IPS-18a (cell line): ENCODE measurements at regions not wholly inside any gene's neighbourhood (a gene's known extent, or its start where the extent isn't known, plus 50 kb on each side); places are given as distances from the start of the nearest gene placed in this dataset.

ENCODE experiments used
- H3K27ac ChIP-seq: one replicate; pipeline ENCODE4 v1.5.1; 2013; ENCODE audit warnings: low read length
- H3K27me3 ChIP-seq: one replicate; pipeline ENCODE4 v1.6.1; 2013; ENCODE audit warnings: mild to moderate bottlenecking, low read length; ENCODE audit not compliant: control insufficient read depth, insufficient read depth
- H3K36me3 ChIP-seq: one replicate; pipeline ENCODE4 v1.6.1; 2013; ENCODE audit warnings: low read depth, low read length; ENCODE audit not compliant: control insufficient read depth
- H3K4me1 ChIP-seq: one replicate; pipeline ENCODE4 v1.6.1; 2013; ENCODE audit warnings: low read depth, low read length; ENCODE audit not compliant: control insufficient read depth
- H3K4me3 ChIP-seq: one replicate; pipeline ENCODE4 v1.5.1; 2013; ENCODE audit warnings: low read length
- H3K9ac ChIP-seq: one replicate; pipeline ENCODE4 v1.6.1; 2013; ENCODE audit warnings: mild to moderate bottlenecking, low read length, moderate library complexity
- H3K9me3 ChIP-seq: one replicate; pipeline ENCODE4 v1.6.1; 2013; ENCODE audit warnings: low read depth, low read length; ENCODE audit not compliant: control insufficient read depth

DNA sequence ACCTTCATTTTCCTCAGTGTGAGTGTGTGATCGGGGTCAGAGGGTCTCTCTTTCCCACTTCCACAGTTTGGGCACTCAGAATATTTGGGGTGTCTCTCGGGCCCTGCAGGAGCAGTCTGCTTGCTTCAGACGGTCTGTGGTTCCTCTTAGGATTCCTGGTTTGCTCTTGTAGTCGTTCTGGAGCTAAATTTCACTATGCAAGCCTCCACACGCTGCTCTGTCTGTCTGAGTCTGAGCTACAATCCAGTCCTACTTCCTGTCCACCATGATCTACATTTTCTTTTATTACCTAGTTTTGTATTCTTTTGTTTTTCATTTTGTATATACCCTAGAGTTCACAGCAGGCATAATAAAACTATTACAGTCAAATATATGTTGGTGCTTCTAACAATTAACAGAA is 1967.3 kb upstream of the NUDT12 start:
- Histone ChIP-seq H3K4me1 (no peaks in the 10 kb centered on the region), H3K9ac (no peak overlapping the region), H3K36me3 (no peaks in the 10 kb centered on the region), H3K4me3 (no peak overlapping the region), H3K9me3 (peaks cover 10% of the 10 kb centered on the region), H3K27ac (no peak overlapping the region), H3K27me3 (no peaks in the 10 kb centered on the region)

DNA sequence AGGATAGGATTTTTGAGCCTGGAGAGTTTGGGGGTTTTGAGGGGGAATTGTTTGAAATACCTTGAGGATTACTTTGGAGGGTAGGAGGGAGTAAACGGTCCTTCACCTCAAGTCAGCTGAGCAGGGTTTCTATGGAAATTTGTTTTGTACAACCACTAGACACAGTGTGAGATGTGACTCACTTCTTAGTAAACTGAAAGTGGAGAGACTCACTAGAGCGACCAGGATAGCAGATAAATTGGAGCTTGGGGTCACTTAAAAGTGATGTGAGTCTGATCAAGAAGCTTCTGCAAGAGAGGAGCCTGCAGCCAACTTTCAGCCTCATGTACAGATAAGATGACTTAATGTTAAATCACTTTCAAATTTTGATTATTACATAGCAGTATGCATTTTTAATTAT is 1945.9 kb upstream of the NUDT12 start:
- Histone ChIP-seq H3K9ac (no peak overlapping the region), H3K27ac (no peak overlapping the region), H3K27me3 (no peaks in the 10 kb centered on the region)

DNA sequence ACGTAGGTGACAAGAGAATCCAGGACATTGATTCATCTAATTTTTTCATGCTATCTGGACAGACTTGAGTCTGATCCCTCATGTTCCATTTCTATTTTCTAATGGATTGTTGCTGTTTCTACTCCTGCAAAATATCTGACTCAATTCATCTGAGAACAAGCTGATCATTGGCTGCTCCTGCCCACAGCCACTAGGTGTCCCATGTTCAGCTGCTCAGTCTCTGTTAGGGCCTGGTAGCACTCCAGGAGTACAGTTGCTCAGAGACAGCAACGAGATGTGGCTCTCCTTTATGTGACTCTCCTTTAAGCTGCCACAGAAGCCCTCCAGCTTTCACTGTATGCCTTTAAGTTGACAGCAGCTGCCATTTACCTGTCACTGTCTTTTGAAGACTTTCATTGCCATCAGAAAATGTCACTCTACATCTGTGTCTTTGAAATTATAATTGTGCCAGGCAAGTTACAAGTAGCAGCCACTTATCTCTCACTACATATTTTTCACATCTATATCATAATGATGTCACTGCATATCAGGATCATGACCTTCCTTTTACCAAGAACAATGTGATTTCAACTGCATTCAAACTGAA is 1944.2 kb upstream of the NUDT12 start:
- no peak overlapping the region for H3K27ac ChIP-seq

More for the DNA sequence above, 1945.9 kb upstream of the NUDT12 start:
- Histone ChIP-seq H3K4me3 (no peak overlapping the region), H3K36me3 (no peaks in the 10 kb centered on the region), H3K9me3 (no peaks in the 10 kb centered on the region), H3K4me1 (no peaks in the 10 kb centered on the region)

DNA sequence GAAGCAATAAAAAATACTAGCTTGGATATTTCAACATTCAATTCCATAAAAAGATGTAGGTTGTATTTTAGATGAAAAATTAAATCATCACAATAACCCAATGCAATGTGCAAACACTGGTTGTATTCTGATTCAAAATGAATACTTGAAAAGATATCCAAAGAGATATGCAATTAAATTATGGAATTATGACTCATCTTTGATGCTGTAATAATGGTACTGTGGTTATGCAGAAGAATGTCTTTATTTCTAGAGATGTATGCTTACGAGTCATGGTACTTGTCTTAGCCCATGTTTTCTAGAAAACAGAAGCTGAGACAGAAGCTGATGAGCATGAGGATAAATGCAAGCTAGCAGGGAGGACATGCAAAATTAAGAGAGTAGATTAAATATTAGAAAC is 1941.4 kb upstream of the NUDT12 start:
- Histone ChIP-seq H3K4me1 (peaks cover 13% of the 10 kb centered on the region), H3K36me3 (no peaks in the 10 kb centered on the region), H3K27ac (no peak overlapping the region), H3K9ac (no peak overlapping the region), H3K4me3 (no peak overlapping the region), H3K27me3 (no peaks in the 10 kb centered on the region), H3K9me3 (no peaks in the 10 kb centered on the region)

More for the DNA sequence above, 1944.2 kb upstream of the NUDT12 start:
- no peaks in the 10 kb centered on the region for H3K9me3 ChIP-seq
- no peak overlapping the region for H3K9ac ChIP-seq
- H3K4me3 ChIP-seq, result no peak overlapping the region
- H3K4me1 ChIP-seq, result no peaks in the 10 kb centered on the region
- H3K36me3 ChIP-seq, result no peaks in the 10 kb centered on the region
- H3K27me3 ChIP-seq, result no peaks in the 10 kb centered on the region

DNA sequence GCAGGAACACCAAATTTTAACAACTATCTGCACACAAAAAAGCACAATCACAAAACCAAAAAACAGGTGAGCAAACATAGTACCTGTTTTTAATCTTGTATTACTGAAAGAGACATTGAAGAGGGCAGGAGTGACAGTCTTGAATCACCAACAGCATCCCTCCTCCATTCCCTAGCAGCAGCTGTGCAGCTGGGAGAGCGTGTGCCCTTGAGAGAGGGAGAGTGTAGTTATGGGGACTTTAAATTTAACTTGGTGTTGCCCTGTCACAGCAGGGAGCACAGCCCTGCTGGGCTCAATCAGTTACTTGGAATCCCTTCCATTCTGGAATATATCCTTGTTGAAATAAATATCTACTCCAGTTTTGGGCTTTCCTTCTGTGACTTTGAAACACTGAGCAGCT is 1938.7 kb upstream of the NUDT12 start:
- Histone ChIP-seq H3K9ac (no peak overlapping the region), H3K9me3 (no peaks in the 10 kb centered on the region), H3K36me3 (no peaks in the 10 kb centered on the region), H3K27ac (no peak overlapping the region), H3K27me3 (no peaks in the 10 kb centered on the region), H3K4me3 (no peak overlapping the region), H3K4me1 (peaks cover 13% of the 10 kb centered on the region)

DNA sequence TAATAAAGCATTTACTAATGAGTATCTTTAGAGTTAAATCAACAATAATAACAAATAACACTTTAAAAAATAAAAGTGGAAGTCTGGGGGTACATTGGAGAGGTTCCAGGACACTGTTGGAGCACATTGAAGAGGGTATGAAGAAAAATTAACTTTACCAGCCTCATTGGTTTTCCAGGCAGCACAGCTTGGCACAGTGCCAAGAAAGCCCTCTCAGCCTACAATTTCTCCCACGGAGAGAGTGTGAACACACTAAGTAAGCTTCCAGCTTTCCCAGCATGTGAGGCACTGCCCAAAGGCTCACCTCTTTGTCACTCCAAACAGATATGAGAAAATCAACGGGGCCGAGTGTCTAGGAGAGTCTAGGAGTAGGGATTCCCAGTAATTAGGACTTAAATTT is 1912.8 kb upstream of the NUDT12 start:
- H3K4me3 ChIP-seq, result no peak overlapping the region

DNA sequence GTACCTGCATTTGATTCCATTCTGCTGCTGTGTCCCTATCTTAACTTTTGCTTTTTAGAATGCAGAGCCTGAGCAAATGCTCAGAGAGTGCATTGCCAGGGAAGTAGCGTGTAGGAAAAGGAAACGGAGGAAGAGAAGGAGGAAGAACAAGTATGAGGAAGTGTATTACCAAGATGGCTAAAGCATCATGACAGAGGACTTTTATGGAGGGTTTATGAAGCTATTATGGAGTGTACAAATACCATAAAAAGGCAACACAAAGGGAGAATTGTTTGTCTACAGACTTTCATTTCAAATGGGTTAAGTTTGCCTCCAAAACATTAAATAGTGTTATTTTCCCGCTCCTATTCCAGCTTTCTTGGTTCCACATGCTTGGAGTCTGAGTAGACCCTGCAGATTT is 1899.8 kb upstream of the NUDT12 start:
- Histone ChIP-seq H3K27me3 (no peaks in the 10 kb centered on the region), H3K36me3 (no peaks in the 10 kb centered on the region), H3K9me3 (peaks cover 23% of the 10 kb centered on the region), H3K4me1 (no peaks in the 10 kb centered on the region), H3K27ac (no peak overlapping the region), H3K9ac (no peak overlapping the region), H3K4me3 (no peak overlapping the region)

More for the DNA sequence above, 1912.8 kb upstream of the NUDT12 start:
- no peak overlapping the region for H3K9ac ChIP-seq
- no peaks in the 10 kb centered on the region for H3K27me3 ChIP-seq
- H3K36me3 ChIP-seq, result no peaks in the 10 kb centered on the region
- H3K4me1 ChIP-seq, result no peaks in the 10 kb centered on the region
- H3K27ac ChIP-seq, result no peak overlapping the region
- H3K9me3 ChIP-seq, result no peaks in the 10 kb centered on the region

DNA sequence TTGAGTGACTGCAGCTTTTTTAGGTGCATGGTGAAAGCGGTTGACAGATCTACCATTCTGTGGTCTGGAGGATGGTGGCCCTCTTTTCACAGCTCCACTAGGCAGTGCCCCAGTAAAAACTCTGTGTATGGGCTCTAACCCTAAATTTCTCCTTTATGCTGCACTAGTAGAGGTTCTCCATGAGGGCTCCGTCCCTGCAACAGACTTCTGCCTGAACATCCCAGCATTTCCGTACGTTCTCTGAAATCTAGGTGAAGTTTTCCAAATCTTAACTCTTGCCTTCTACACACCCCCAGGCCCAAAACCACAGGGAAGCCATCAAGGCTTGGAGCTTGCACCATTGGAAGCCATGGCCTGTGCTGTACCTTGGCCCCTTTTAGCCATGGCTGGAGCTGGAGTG is 1898.1 kb upstream of the NUDT12 start:
- Histone ChIP-seq H3K4me1 (no peaks in the 10 kb centered on the region), H3K9me3 (peaks cover 23% of the 10 kb centered on the region), H3K4me3 (no peak overlapping the region), H3K27ac (no peak overlapping the region), H3K27me3 (no peaks in the 10 kb centered on the region), H3K9ac (no peak overlapping the region), H3K36me3 (no peaks in the 10 kb centered on the region)

DNA sequence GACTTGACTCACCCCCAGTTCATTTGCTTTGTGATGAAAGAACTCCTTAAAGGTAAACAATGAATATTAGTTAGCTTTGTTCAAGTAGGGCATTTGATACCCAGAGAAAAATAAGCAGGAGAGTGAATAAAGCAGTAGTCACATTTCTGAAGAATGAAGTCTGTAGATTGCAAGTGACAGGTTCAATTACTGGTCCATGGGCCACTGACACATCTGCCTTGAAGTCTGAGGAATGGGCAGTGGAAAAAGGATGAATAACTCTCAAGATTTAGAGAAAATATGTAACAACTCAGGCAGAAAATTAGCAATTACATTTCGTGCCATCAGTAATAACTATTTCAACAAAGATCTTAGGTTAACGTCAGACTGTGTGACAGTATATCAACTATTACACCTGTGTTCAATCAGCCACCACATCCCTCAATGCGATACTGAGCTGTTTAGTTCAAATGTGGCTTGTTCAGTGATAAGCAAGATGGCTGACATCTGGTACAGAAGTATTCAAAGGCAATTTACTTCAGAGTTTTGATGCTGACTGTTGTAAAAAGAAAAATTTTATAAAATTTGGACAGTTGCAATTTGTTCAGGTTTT is 1890.7 kb upstream of the NUDT12 start:
- H3K27me3 ChIP-seq, result no peaks in the 10 kb centered on the region
- no peaks in the 10 kb centered on the region for H3K9me3 ChIP-seq
- H3K27ac ChIP-seq, result no peak overlapping the region
- H3K4me1 ChIP-seq, result no peaks in the 10 kb centered on the region
- no peak overlapping the region for H3K4me3 ChIP-seq
- H3K36me3 ChIP-seq, result no peaks in the 10 kb centered on the region
- no peak overlapping the region for H3K9ac ChIP-seq

DNA sequence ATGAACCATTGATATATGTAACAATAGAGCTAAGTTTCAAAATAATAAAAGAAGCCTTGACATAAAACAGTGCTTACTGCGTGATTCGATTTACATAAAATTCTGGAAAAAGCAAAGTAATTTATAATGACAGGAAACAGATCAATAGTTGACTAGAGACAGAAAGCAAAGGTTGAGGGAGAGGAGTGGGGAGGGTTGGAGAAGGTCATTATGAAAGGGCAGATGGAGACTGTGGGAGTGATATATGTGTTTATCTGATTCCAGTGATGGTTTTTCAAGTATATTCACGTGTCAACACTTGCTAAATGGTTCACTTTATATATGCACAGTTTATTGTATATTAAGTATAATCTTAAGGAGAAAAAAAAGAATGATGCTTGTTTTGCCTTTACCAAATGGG is 1885.7 kb upstream of the NUDT12 start:
- no peaks in the 10 kb centered on the region for H3K27me3 ChIP-seq
- H3K27ac ChIP-seq, result no peak overlapping the region
- H3K9ac ChIP-seq, result no peak overlapping the region
- H3K9me3 ChIP-seq, result no peaks in the 10 kb centered on the region
- H3K4me3 ChIP-seq, result no peak overlapping the region
- no peaks in the 10 kb centered on the region for H3K4me1 ChIP-seq
- no peaks in the 10 kb centered on the region for H3K36me3 ChIP-seq

DNA sequence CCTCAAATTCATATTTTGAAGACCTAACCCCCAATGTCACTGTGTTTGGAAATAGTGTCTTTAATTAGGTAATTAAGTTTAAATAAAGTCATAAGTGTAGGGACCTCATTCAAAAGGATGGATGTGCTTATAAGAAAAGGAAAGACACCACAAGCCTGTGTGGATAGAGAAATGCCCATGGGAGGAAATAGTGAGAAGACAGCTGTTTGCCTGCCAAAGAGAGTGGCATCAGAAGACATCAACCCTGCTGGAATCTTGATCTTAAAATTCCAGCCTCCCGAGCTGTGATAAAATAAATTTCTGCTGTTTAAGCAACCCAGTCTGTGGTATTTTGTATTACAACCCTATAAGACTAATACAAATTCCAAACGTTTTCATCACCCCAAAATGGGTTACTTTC is 1867.9 kb upstream of the NUDT12 start:
- Histone ChIP-seq H3K36me3 (no peaks in the 10 kb centered on the region), H3K4me3 (no peak overlapping the region), H3K9me3 (no peaks in the 10 kb centered on the region), H3K9ac (no peak overlapping the region), H3K4me1 (peaks cover 3% of the 10 kb centered on the region), H3K27me3 (no peaks in the 10 kb centered on the region), H3K27ac (no peak overlapping the region)
